ENCODE measurements at regions not wholly inside any gene's neighbourhood (a gene's known extent, or its start where the extent isn't known, plus 50 kb on each side); places are given as distances from the start of the nearest gene placed in this dataset.

DNA sequence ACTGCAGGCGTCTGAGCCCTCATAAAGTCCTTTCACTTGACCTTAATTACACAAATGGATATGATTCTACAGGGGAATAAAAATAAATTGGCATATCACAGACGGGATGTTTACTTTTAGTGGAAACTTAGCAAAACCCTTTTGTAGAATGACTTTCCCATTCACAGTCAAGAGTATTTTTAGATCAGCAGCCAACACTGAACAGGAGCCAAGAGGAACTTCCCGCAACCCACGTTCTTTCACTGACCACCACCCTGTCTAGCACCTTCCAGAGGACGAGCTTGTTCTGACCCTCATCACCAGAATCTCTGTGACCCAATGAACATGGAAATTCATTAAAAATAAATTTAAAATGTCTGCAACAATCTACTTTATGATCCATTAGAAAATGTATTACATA lies 119.0 kb upstream of the SNTG2 start:
- DNase-seq (ENCODE audit: extremely low read depth in 1 of 2, low read depth in 1 of 2): no peak

DNA sequence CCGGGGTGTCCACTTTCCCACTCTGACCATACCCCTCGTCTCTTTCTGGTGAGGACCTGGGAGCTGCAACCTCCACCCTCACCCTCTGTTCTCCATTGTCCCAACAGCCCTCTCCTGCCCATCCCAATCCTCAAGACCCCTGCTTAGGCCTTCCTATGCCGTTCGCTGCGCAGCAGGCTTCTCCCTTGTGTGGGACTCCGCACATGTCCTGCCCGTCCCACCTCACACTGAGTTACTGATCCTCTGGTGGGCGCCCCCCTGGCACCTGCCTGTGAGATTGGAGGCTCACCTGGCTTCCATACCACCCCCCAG lies 119.5 kb upstream of the SNTG2 start:
- DNase-seq (ENCODE audit: extremely low read depth in 1 of 2, low read depth in 1 of 2): no peak

- no peak for DNase-seq (ENCODE audit: extremely low read depth in 1 of 2, low read depth in 1 of 2)
These were observed 120.0 kb upstream of the SNTG2 start for GRCh38 chr2:830419-831224.

GRCh38 chr2:829047-829446 lies 121.6 kb upstream of the SNTG2 start:
- no peak for DNase-seq (ENCODE audit: extremely low read depth in 1 of 2, low read depth in 1 of 2)

DNA sequence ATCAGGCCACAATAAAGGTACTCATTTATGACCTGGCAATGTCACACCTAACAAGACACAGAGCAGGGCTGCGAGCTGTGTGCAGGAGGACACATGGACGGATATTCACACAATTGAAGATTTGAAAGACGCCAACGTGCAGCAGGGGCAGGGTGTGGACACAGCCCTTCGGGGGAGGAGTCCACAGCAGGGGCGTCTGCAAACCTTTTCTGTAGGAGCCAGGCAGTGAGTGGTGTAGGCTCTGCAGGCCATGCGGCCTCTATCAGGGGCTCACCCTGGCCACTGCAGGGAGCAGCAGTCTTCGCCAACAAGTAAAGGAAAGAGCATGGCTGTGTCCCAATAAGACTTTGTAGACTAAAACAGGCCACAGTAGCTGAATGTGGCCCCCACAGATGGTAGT lies 125.7 kb upstream of the SNTG2 start:
- no peak for DNase-seq (ENCODE audit: extremely low read depth in 1 of 2, low read depth in 1 of 2)

DNA sequence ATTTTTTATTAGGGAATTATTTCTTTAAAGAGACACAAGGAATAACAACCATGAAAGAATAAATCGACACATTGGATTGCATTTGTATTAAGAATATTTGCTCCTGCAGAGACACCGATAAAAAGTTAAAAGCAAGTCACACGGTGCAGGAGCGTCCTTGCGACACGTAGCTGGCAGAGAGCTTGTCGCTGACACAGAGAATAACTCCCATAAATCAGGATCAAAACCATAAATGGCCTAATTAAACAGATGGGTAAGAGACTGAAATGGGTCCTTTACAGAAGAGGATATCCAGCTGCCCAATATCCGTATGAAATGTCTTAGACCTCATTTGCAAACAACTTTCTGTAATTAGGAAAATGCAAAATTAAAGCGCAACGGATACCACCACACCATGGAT lies 126.1 kb upstream of the SNTG2 start:
- no peak for DNase-seq (ENCODE audit: extremely low read depth in 1 of 2, low read depth in 1 of 2)

DNA sequence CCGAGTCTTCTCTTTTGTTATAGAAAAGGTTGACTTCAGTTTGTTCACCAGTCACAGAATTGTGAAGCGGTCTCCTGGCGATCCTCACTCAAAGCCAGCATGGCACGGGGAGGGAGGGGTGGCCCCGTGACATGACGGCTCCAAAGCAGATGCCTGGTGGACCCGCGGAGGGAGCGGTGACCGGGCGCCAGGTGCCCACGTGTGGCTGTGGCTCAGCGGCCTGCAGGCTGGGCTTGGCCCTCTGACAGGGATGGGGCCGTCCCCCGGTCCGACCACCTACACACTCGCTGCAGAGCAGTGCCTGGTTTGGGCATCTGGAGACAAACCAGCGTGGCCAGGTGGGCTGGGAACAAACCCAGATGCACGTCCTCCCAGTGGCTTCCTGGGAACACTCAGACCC lies 129.1 kb upstream of the SNTG2 start:
- no peak for DNase-seq (ENCODE audit: extremely low read depth in 1 of 2, low read depth in 1 of 2)

GRCh38 chr2:819601-820000 lies 131.0 kb upstream of the SNTG2 start:
- no peak for DNase-seq (ENCODE audit: extremely low read depth in 1 of 2, low read depth in 1 of 2)

GRCh38 chr2:819121-819520 lies 131.5 kb upstream of the SNTG2 start:
- no peak for DNase-seq (ENCODE audit: extremely low read depth in 1 of 2, low read depth in 1 of 2)

DNA sequence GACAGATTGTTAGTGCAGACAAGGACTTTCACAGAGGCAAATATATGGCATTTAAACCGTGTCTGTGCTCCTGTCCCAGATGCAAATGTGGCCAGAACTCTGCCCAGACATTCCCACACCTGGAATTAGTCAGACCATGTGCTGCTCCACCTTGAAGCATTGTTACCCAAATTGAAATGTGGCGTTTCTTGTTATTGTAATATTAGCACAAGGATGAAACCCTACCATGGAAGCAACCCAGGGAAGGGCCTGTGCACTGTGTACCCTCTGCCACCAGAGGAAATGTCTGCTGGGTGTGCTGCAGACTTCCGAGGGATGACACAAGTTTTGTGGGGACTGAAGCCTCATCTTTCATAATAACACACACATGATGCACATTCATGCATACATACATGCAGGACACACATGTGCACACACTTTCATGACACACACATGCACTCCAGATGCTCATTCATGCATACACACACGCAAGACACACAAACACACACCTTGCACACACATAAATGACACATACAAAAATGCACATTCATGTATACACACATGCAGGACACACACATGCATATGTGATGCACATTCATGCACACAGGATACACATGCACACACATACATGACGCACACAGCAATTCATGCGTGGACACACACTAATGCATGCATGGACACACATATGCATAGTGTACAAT lies 133.2 kb upstream of the SNTG2 start:
- DNase-seq (ENCODE audit: extremely low read depth in 1 of 2, low read depth in 1 of 2): no peak

DNA sequence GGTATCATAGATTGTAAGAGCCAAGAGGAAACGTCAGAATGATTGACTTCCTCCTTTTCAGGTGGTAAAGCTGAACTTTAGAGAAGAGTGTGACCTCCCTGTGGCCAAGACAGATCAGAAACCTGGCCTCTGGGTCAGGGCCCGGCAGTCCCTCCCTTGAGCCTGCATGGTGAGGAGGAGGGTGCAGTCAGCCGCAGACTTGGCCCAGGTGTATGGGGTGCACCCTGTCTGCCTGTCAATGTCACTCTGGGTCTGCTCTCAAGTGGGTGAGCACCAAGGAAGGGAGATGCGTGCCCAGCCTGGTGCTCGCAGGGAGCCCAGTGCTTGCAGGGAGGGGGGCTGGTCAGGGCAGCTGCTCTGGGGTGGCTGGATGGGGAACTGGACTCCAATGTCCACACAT lies 134.4 kb upstream of the SNTG2 start:
- DNase-seq (ENCODE audit: extremely low read depth in 1 of 2, low read depth in 1 of 2): no peak

DNA sequence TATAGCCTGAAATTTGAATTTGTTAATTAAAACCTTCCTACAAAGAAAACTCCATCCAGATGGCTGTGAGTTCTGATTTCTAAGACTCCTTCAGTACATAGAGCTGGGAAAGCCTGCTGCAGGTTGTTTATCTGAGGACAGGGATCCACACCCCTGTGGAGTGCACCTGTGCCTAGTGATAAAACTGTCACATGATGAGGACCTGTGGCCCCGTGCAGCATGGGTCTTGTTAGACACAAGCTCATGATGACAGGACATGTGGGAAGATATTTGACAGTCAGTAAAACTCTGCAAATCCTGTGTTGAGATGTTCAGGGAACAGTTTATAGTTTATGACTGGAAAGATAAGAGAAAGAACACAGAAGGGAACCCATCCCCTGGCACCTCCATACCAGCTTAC lies 133.2 kb upstream of the TMEM18 start:
- no peak for DNase-seq (ENCODE audit: extremely low read depth in 1 of 2, low read depth in 1 of 2)

- no peak for DNase-seq (ENCODE audit: extremely low read depth in 1 of 2, low read depth in 1 of 2)
These were observed 130.1 kb upstream of the TMEM18 start for GRCh38 chr2:807300-807699.

DNA sequence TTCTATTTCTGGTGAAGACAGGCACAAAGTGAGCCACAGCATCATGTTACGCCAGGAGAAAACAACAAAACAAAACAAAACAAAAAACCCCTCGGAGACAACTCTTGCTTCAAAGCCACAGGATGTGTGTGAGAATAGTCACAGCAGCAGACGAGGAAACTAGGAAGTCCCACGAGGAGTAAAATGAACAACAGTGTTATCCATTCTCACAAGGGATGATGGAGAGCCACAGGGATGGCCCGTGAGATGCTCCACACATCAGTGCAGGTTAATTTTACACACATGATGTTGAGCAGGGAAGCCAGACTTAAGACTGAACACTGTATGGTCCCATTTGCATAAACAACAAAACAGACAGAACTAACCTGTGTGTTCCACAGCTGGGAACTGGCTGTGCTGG lies 128.5 kb upstream of the TMEM18 start:
- no peak for DNase-seq (ENCODE audit: extremely low read depth in 1 of 2, low read depth in 1 of 2)

DNA sequence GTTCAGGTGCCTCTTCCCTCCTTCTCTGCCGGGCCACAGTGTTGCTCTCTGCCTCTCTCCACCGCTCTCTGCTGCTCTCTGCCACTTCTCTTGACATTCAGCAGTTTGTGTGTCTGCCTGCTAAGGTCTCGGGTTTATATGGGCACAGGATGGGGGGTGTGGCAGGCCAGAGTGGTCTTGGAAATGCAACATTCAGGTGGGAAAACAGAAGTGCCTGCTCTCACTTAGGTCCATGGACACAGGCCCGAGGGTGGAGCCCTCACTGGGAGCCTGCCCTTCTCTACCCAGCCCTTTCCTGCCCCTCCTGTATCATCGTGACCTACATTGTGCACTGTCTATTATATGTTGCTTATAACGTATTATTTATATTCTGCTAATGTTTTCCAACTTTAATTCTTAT lies 120.8 kb upstream of the TMEM18 start:
- DNase-seq (ENCODE audit: extremely low read depth in 1 of 2, low read depth in 1 of 2): no peak

DNA sequence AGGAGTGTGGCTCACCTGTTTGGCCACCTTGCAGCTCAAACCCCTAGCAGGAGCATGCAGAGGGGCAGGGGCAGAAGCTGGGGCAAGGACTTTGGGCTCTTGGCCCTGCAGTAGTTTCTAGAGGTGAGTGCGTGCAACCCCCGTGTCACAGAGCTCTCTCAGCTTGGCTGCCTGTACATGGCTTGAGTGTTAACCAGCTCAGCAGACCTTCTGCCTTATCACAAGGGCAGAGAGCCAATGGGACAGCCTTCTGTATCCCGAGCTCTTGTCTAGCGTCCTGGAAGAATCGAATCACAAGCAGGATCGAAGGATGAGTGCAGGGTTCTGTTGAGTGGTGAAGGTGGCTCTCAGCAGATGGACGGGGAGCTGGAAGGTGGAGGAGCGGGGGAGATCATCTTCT lies 120.3 kb upstream of the TMEM18 start:
- DNase-seq (ENCODE audit: extremely low read depth in 1 of 2, low read depth in 1 of 2): no peak

DNA sequence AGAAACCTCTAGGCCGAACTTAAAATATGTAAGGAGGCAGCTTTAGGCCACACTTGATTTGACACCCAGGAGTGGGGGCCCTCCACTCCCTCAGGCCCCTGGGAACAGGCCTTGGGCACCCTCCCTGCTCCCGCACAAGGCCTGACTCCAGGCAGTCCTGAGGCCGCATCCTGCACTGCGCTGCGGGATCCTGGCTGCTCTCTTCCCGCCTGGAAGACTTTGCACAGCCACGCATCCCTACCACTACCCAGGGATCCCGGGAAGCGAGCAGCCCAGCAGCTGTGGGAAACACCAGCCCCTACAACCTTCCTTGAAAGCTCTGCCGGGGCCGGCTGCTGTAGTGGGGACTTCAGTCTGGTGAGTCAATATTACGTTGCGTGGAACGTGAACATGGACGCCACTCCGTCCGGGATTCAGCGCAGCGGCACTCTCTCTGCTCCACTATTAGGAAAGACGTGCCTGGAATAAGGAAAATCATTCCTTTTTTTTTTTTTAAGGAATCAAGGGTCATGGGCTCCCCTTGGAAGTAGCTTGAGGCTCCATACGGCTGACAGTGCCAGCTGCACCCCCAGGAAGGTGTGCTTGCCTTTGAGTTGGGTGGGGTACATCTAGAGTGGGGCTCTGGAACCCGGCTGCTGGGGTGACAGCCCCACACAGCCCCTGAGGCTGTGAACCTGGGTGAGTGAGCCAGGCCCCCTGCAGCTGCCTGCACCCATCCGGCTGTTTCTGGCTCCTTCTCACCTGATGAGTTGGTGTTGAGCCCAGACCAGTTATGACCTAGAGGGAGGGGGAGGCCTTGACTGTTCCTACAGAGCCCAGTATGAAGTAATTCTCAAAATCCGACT lies 119.2 kb upstream of the TMEM18 start:
- DNase-seq (ENCODE audit: extremely low read depth in 1 of 2, low read depth in 1 of 2): no peak

GRCh38 chr2:795531-796041 lies 118.4 kb upstream of the TMEM18 start:
- no peak for DNase-seq (ENCODE audit: extremely low read depth in 1 of 2, low read depth in 1 of 2)

DNA sequence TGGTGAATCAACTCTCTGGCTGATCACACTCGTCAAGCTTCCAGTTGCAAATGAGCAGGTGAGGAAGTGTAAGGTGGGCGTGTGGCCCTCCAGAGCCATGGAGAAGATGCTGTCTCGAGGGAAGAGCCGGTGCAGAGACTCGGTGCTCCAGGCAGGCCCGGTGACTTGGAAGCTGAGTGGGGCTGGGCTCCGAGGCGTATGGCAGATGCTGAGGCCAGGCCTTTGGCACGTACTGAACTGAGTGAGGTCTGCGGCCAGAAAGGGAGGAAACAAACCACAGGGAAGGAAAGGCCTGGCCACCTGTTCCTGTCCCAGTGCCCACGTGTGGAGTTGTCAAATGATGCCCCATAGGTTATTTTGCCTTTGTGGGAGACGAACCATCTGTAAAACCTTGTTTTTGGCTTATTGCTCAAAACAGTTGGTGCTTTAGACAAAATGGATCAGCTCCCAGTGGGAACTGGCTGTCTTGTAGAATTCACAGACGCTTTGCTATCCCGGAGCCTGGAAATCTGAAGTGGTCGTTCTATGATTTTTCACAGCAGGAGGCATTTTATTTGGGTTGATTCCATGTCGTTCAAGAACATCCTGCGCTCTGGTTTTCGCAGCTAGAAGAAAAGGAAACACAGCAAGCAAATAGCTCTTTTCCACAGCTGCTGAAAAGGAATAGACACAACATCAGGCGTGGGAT lies 117.5 kb upstream of the TMEM18 start:
- no peak for DNase-seq (ENCODE audit: extremely low read depth in 1 of 2, low read depth in 1 of 2)

GRCh38 chr2:793236-793635 lies 116.0 kb upstream of the TMEM18 start:
- DNase-seq (ENCODE audit: extremely low read depth in 1 of 2, low read depth in 1 of 2): no peak

GRCh38 chr2:792687-793086 lies 115.5 kb upstream of the TMEM18 start:
- no peak for DNase-seq (ENCODE audit: extremely low read depth in 1 of 2, low read depth in 1 of 2)

All from activated CD8-positive, alpha-beta memory T cell treated with anti-CD3 and anti-CD28 coated beads for 1 hour (primary cell).